Prostate gland (tissue), 2 donors: ENCODE measurements at regions not wholly inside any gene's neighbourhood (a gene's known extent, or its start where the extent isn't known, plus 50 kb on each side); places are given as distances from the start of the nearest gene placed in this dataset.

Experiments
- CTCF ChIP-seq, 4 experiments: fragments of 200-600 bp in 2 of 4; fragments of 450-650 bp in 2 of 4; sonication (generic) in 2 of 4; IDR thresholded peaks; 1 replicate in 3 of 4; 2 replicates in 1 of 4; pipeline ENCODE4 v1.5.1; 2016 to 2019; ENCODE audit warnings: antibody characterized with exemption in 4 of 4, mild to moderate bottlenecking in 2 of 4, moderate library complexity in 2 of 4
- POLR2AphosphoS5 ChIP-seq: sonication (generic); formaldehyde crosslinking; IDR thresholded peaks from one replicate; pipeline ENCODE4 v1.6.1; 2017; ENCODE audit warnings: antibody characterized with exemption

GRCh38 chr14:86505808-86506207, 975.9 kb downstream of the FLRT2 start:
- TF ChIP-seq CTCF (IDR thresholded peaks at IDR 0.05) (no peak), POLR2AphosphoS5 (no peak)
